ENCODE measurements at regions not wholly inside any gene's neighbourhood (a gene's known extent, or its start where the extent isn't known, plus 50 kb on each side); places are given as distances from the start of the nearest gene placed in this dataset.

DNA sequence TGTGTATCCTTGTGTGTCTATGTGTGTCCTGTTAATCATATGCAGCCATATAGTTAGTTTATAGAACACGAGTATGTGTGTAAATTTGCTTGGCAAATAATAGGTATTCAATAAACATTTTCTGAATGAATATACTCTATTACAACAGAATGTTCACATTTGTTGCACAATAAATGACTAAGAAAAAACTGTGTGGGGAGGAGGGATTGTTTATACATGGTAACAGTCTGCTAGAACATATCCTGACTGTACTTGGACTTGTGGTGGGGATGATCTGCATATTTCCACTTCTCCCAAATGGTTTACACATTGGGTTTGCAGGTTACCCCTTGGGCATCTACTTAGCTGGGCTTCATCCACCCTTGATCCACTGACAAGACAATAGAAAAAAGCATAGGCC, 194.6 kb downstream of the INSC start:
- TF ChIP-seq EGR1 (conservative IDR thresholded peaks at IDR 0.05) (no peak), CHD4 (IDR thresholded peaks at IDR 0.05; ENCODE audit: insufficient read depth, insufficient replicate concordance, low read depth, low read length, poor library complexity, severe bottlenecking) (no peak), ZNF23 (CRISPR knock-in tag; IDR thresholded peaks at IDR 0.05) (no peak), POLR2A (conservative IDR thresholded peaks at IDR 0.05) (no peak)
